ENCODE measurements at regions not wholly inside any gene's neighbourhood (a gene's known extent, or its start where the extent isn't known, plus 50 kb on each side); places are given as distances from the start of the nearest gene placed in this dataset.

- no peak for TF ChIP-seq CTCF (conservative IDR thresholded peaks at IDR 0.05; ENCODE audit: low read length)
- no peak for TF ChIP-seq EZH2phosphoT487 (IDR thresholded peaks at IDR 0.05; ENCODE audit: borderline replicate concordance, low read depth, low read length)
Observed at GRCh38 chr16:22693638-22694340, 120.2 kb upstream of the HS3ST2 start.

All from OCI-LY7 (cell line).